GM18861 (cell line): ENCODE measurements at regions not wholly inside any gene's neighbourhood (a gene's known extent, or its start where the extent isn't known, plus 50 kb on each side); places are given as distances from the start of the nearest gene placed in this dataset.
"Not testable (repeated sequence)": the region's sequence is repeated elsewhere in the genome, so short reads cannot be mapped to it uniquely, and the experiment has no call there.

ENCODE experiments used
- ATAC-seq: cut with Tn5 transposase; IDR thresholded peaks from one replicate; pipeline ENCODE4 v1.9.1; 2021; ENCODE audit not compliant: unreplicated experiment

DNA sequence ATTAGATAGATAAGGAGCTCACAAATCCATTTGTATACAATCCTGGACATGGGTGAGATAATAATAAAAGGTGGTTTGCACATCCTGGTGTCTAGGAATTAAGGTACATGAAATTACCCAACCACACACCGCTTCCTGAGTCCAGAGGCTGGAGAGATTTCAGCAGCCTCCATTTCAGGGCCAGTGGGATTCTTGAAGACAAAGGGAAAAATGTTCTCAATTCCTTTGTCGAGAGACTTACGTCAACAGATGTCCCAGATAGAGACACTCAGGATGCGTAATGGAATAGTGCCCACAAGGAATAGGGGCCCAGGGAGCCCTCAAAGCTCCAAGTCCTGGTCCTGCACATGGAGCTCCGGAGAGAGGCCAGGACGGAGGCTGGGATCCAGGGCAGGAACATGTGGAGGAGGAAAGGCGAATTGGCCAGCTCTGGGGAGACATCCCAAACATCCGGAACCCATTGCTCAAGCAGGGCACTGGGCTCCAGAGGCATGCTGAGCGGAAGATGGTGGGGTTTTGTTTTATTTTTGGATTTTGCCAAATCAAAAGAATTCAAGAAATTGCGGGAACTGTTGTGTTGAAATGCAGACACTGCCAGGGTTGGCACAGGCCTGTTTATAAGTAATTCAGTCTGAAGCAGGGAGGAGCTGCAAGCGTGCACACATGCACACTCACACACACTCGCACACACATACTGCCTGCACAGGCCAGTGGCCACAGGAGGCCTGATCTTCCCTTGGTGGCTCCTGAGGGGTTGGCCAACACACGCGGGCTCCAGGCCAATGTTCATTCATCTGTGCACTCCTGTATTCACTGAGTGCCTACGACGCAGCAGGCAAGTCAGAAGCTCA is 97.2 kb downstream of the NOG start:
- no peak for ATAC-seq

DNA sequence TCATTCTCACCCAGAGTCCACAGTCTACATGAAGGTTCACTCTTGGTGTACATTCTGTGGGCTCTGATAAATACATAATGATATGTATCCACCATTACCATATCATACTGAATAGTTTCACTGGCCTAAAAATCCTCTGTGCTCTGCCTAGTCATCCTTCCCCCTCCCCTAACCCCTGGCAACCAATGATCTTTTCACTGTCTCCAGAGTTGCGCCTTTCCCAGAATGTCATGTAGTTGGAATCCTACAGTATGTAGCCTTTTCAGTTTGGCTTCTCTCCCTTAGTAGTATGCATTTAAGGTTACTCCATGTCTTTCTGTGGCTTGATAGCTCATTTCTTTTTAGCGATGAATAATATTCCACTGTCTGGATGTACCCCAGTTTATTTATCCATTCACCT is 101.3 kb downstream of the NOG start:
- ATAC-seq, result no peak

DNA sequence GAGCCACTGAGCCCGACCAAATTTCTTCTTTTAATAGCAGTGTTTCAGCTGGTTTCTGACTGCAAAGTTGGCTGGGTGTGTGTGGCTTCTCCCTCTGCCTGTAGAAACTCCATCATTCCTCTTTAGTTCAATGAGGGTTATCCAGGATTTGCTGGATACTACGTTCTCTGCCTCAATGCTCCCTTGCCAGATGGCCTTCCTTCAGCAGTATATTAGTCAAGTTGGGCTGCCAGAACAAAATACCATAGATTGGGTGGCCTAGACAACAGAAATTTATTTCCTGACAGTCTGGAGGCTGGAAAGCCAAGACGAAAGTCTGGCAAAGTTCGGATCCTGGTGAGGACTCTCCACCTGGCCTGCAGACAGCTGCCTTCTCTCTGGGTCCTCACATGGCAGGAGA is 103.7 kb downstream of the NOG start:
- no peak for ATAC-seq

DNA sequence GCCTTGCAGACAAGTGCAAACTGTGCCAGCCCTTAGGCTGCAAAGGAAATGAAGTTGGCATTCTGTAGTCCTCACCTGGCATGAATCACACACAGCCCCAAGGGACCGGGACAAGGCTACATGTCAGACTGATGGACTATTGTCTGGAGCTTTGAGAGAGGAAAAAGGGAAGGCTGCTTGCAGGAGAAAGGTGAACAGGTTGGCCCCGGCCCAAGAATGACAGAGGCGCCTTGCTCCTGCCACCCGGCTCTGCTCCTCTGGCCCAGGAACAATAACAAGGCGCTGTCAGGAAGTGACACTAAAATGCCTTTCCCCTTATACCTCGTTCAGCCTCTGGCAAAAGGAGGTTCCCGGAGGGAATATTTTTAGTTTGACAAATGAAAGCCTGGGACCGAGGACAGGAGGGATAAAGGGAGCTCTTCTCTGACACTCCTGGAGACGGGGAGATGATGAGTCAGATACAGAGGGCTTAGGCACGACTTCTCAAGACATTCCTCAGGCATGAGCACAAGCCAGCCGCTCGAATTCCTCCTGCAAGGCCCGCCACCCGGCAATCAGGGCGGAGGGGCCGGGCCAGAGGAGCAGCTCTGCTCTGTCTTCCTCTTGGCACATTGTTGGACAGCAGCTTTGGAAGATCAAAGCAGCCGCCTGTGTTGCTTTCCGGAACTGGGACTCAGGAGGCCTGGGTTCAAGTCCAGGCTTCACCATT is 105.8 kb downstream of the NOG start:
- no peak for ATAC-seq

DNA sequence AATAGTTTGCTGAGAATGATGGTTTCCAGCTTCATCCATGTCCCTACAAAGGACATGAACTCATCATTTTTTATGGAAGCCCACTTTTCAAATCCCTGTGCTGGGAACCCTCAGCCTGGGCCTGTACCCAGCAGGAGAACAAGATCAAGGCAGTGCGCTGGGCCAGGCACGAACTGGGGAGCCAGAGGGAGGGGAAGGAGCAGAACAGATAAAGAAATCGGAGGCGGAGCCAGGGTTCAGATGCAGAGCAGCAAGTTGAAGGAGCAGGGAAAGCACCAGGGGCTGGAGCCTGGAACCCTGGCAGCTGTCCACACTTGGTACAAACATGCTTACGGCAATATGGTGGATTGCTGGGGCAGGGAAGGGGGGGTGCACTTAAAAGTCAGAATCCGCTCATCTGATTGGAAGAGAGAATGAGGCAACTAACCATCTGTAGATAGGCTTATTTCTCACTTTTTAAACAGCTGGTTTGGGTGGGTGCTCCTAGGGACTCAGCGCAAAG is 107.5 kb downstream of the NOG start:
- ATAC-seq, result no peak

DNA sequence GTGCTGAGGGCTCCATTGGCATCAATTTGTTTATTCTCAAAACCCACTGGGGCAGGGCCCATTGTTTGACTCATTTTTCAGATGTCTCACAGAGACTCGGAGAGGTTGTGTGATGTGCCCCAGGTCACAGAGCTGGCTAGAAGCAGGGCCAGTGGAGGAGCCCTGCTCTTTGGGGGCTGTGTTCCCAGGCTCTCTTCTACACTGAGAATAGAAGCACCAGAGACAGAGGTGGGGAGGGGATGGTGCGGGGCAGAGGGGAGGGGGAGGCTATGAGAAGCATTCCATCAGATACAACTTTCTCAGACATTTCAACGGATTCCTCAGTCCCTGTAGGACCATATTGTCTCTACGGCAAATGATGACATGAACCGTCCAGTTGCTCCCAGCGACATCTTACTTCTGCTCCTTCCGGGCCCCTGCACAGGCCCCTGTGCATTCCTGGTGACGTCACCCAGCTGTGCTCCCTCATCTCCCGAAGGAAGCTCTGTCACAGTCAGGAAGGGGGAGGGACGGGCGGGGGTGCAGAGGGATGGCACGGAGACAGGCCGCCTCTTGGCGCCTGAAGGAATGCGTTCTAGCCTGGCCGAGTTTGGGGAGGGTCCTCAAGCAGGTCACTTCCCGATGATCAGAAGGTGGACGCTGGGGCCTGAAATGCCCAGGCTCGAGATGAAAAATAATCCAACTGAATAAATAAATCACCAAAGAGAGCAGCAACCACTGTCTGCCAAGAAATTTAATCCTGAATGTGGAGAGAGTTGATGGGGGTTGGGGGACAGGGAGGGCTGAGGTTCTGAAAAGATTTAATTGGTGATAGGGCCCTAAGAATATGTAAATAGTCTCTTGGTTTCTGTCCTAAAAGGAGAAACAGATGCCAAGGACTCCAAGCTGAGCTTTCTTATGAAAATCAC is 114.1 kb downstream of the NOG start:
- no peak for ATAC-seq

DNA sequence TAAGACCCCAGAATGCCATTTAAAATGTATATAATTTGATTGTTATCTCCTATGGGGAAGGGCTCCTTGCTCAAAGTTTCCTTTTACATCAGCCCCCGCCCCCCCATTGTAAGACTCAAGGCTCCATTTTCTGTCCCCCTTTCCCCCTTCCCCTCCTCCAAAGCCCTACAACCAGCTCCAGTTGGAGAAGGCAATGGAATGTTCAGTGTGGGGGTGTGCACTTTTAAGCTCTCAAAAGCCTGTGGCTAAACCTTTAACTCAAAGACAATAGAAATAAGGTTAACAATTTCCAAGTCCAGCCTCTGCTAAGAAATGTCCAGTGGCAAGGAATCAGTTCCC is 114.7 kb downstream of the NOG start:
- ATAC-seq, result no peak

DNA sequence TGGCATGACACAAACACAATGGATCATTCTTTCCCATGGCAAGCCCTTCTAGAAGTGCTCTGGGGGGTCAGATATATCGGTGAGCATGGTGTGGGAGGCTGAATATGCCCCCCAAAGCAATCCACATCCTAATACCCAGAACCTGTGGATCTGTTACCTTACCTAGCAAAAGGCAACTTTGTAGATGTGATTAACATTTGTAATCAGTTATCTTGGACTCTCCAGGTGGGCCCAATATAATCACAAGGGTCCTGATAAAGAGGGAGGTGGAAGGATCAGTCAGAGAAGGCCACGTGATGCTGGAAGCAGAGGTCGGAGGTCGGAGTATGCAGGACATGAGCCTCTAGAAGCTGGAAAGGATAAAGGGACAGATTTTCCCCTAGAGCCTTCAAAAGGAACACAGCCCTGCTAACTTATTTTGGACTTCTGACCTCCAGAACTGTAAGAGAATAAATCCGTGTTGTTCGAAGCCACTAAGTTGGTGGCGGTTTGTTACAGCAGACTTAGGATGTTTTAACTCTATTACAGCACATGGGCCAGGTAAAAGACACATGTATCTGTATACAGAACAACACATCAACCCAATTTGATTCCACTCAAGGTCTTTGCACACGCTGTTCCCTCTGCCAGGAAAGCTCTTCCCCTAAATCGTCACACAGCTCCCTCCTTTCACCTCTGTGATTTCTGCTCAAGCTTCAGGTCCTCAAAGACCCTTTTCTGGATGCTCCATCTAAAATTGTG is 115.3 kb downstream of the NOG start:
- ATAC-seq, result no peak

DNA sequence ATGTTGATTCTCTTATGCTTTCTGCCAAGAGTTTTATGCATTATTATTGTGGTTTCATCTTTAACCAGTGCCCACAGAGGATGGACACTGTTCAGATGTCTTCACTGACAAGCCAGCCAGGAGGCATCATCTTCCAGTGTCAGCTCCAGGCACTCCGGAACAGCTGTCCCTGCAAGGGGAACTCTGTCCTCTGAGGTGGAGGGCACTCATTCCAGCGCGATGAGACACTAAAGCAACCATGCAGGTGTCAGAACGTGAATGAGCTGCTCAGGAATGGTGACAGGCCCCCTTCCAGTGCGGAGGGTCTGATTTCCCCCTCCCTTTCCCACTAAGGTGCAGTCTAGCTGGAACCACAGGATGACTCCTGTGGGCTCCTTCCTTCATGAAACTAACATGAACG is 117.5 kb downstream of the NOG start:
- no peak for ATAC-seq

DNA sequence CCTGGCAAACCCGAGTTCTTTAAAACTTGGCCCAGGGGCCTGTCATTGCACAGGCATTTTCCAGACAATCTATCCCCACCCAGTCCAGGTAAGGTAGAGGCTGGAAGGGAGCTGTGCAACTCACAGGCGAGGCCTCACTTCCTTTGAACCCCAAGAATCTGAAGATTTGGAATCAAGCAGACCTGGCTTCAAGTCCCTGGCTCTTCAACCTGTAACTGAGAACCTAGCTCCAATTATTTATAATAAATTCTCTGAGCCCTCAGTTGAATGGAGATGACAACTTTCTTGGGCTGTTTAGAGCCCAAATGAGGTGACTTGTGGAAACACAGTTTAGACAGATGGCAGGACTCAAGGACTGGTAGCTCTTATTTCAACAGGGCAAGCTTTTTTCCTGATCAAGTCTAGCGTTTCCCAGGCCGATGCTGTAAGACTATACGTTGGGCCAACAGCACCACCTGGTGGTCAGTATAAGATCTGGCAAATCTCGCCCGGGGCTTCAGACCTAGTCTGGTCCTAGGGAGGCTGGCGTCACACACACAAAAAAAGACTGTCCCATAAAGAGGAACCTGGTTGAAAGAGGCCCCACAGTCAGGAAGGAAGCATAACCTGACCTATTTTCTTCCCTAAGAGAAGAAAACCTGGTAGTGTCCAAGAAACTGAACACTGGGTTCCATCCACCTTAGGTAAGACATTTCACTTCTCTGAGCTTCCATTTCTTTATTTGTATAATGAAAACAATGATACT is 117.9 kb downstream of the C17orf67 start:
- ATAC-seq, result peak; percentile 88

DNA sequence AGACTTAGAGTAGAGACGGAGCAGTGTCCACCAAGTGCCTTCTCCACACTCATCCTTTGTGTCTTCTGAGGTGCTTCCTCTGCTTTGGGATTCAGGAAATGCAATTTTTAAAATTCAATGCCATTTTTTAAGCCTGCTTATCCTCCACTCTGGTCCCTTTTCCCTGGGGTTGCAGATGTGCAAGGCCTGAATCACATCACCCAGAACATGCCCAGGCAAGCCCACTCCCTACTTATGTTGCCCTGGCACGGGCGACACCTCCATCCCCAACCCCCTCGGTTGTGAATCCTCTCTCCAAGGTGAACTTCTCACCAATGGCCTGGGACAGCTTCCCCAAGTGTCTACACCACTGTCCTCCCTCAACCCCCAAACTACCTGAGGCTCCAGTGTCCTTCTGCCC is 116.2 kb downstream of the C17orf67 start:
- no peak for ATAC-seq

DNA sequence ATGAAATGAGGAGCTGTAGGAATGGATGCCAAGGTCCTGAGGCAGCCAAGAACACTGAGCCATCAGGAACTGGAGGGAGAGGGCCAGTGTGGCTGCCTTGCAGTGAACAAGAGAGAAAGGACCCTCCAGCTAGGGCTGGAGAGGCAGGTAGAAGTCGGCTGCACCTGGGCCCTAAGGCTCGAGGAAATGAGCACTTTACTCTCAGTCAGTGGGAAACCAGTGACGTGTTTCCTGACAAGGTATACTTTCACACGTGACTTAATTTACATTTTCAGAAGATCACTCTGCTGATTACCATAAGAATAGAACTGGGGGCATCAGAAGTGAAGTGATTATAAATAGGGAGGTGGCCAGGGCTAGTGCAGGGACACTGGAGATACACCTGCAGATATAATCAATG is 115.2 kb downstream of the C17orf67 start:
- no peak for ATAC-seq

DNA sequence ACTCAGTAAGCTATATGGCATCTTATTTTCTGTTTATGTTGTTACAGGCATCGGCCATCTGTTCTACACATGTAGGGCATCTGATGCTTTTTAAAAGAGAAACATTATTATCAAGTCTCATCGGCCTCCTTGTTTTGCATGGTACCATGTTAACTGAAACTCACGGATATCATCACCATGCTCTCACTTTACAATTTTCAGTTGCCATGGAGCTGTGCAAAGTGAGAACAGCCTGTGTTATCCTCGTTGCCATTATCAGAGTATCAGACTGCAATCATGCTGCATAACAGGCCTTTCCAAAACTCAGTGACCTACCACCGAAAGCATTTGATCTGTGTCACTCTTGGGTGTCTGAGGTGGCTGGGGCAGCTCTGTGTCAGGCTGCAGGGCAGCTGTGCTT is 110.3 kb downstream of the C17orf67 start:
- no peak for ATAC-seq

DNA sequence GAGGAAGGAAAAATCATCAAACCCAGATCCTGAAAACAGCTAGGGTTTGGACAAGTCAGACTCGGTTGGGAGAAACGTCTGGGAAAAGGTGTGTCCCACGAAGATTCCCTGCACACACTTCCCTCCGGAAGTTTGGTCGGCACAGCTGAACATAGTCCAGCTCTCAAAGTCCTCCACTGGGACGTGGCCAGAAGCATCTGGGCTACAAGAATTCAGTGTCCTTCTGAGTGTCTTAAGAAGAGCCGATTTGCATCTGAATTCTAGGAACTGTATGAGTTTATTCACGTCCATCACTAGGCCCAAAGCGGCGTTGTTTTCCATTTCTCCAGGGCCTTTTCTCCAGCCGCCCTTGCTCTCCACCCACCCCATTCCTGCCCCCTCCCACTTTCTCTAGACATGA is 109.1 kb downstream of the C17orf67 start:
- ATAC-seq, result no peak

DNA sequence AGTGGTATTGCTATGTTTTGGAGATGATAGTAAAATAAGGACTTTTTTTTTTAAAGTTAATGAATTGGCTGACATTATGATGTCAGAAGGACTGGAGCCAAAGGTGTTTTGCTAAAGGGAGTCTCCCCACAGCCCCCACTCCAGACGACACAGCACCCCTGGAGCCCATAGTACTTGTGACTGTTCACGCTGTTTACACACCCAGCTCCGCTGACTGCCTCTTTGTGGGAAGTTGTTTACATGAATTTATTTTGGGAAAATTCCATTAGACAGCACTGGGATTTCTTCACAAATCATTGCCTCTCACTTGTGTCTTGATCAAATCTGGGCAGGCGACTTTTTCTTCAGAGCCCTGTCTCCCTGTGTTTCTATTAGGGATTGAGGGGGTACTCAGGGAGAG is 108.6 kb downstream of the C17orf67 start:
- ATAC-seq, result no peak

DNA sequence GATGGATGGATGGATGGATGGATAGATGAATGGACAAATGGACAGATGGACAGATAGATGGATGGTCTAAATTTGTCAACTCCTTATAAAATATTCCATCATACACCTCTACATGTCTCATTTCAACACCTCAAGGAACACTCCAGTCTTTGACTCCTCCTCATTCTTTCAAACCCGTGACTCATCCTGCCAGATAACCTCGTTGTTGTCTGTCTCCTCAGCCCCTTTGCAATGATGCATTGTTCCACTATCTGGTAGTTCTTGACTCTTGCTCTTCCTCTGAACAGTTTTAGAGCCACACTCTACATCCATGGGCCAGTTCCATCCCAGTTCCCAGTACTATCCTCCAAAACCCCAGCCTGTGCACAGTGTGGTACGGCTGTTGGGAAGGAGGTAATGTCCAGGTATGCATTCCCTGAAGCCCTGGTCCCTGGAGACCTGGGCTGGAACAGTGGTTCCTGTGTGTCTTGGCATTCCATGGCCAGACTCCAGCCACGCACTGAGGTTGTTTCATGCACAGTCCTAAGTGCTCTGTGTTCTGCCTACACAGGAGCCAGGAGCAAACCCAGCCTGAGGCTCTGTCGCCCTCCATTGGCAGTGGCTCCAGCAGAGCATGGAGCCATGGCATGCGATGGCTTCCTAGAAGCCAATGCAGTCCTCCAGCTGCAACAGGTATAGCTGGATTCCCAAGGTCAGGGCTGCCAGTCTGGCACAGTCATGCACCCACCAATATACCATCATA is 105.7 kb downstream of the C17orf67 start:
- no peak for ATAC-seq

DNA sequence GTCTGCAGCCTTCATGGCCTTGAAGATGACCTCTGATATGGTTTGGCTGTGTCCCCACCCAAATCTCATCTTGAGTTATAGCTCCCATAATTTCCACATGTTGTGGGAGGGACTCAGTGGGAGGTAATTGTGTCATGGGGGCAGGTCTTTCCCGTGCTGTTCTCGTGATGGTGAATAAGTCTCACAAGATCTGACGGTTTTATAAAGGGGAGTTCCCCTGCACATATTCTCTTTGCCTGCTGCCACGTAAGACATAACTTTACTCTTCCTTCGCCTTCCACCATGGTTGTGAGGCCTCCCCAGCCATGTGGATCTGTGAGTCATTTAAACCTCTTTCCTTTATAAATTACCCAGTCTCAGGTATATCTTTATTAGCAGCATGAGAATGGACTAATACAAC is 102.6 kb downstream of the C17orf67 start:
- not testable (repeated sequence) for ATAC-seq

DNA sequence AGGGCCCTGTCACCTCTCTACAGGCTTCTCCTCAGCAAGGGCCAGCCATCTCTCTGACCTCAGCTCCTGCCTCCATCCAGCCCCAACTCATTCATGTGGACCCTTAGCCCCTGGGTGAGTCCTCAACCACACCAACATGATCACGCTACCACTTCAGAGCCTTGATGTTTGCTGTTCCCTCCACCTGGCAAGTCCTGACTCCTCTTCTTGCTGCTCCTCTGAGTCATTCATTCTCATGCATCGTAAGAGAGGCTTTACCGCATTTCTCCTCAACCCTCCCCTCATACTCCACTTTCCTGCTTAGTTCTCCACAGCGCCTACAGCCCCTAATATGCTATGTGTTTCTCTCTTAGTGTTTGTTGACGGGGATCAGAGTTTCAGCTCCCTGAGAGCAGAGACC is 99.9 kb downstream of the C17orf67 start:
- no peak for ATAC-seq

DNA sequence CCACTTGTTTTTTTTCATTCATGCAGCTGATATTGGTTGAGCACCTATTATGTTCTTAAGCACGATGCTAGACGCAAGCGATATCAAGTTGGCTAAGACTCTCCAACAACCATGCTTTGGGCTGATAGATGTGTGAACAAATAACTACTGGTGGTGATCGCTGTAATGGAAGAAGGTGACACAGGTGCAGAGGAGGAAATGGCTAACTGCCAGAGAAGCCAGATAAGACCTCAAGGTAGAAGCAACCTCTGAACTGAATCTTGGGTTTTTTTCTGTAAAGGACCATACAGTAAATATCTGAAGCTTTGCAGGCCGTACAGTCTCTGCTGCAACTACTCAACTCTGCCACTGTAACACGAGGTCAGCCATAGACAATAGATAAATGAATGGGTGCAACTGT is 97.9 kb downstream of the C17orf67 start:
- ATAC-seq, result no peak
